GM12878 (cell line): ENCODE measurements at regions not wholly inside any gene's neighbourhood (a gene's known extent, or its start where the extent isn't known, plus 50 kb on each side); places are given as distances from the start of the nearest gene placed in this dataset.
A peak's percentile ranks its signal among the peaks of the same experiment; 100 is the strongest.

Source experiments
- ATAC-seq: fragments of 200-7000 bp; cut with Tn5 transposase; 3 replicates; pipeline ENCODE4 v1.9.1; 2020; ENCODE audit warnings: mild to moderate bottlenecking, moderate library complexity
- BruUV-seq: library from RNA; stranded (reverse); fragments of 400-500 nt; replicated peaks from 2 replicates; lab custom pipeline; 2021; lab: Mats Ljungman, UMichigan
- CTCF ChIA-PET: fragments of 300-600 bp; sonication (Branson Sonifier 250); formaldehyde crosslinking; extraction: SDS; loops from one replicate; lab custom pipeline; 2021; ENCODE audit warnings: inconsistent platforms; lab: Yijun Ruan, JAX
- POLR2A ChIA-PET: fragments of 350-600 bp; formaldehyde crosslinking; extraction: SDS; loops from one replicate; lab custom pipeline; 2021; ENCODE audit warnings: inconsistent platforms; lab: Charles Lee
- RAD21 ChIA-PET: fragments of 300-600 bp; sonication (Branson Sonifier 250); formaldehyde crosslinking; loops from one replicate; lab custom pipeline; 2023; ENCODE audit warnings: antibody characterized with exemption; ENCODE audit not compliant: unreplicated experiment; lab: Charles Lee
- SMC1A ChIA-PET: fragments of 300-600 bp; sonication (Branson Sonifier 250); formaldehyde crosslinking; loops from one replicate; lab custom pipeline; 2023; ENCODE audit not compliant: unreplicated experiment, uncharacterized antibody; lab: Charles Lee
- DNase-seq: peaks from one replicate; pipeline ENCODE4 v3.0.0-alpha.2; 2011; ENCODE audit warnings: low read depth, low spot score
- FAIRE-seq: peaks from 3 replicates; lab custom pipeline; 2011; peaks lifted over from hg19 to GRCh38; lab: Jason Lieb, UNC
- H2AFZ ChIP-seq: 2 replicates; pipeline ENCODE4 v1.6.0; 2011; ENCODE audit warnings: low read depth, low read length, control low read depth; ENCODE audit not compliant: control insufficient read depth
- H3K27ac ChIP-seq: 2 replicates; pipeline ENCODE4 v1.5.1; 2011; ENCODE audit warnings: control low read depth; ENCODE audit not compliant: control insufficient read depth, insufficient read depth
- H3K27me3 ChIP-seq, 2 experiments: replicated peaks in 1 of 2; 2 replicates each; pipeline versions ENCODE4 v1.6.0 to v1.6.1; 2011; ENCODE audit warnings: low read length in 1 of 2; ENCODE audit not compliant: control insufficient read depth in 2 of 2, insufficient read depth in 2 of 2
- H3K36me3 ChIP-seq, 2 experiments: 2 replicates each; pipeline ENCODE4 v1.5.1; 2011; ENCODE audit warnings: low read length in 1 of 2; ENCODE audit not compliant: control insufficient read depth in 2 of 2, insufficient read depth in 2 of 2
- H3K4me1 ChIP-seq: 2 replicates; pipeline ENCODE4 v1.6.1; 2011; ENCODE audit warnings: mild to moderate bottlenecking, low read length, moderate library complexity, mixed read lengths; ENCODE audit not compliant: control insufficient read depth, insufficient read depth
- H3K4me2 ChIP-seq: 2 replicates; pipeline ENCODE4 v1.6.0; 2011; ENCODE audit warnings: control low read depth; ENCODE audit not compliant: control insufficient read depth, insufficient read depth
- H3K4me3 ChIP-seq: fragments of 200-600 bp; sonication (generic); 2 replicates; pipeline ENCODE4 v1.5.1; 2016
- H3K79me2 ChIP-seq: 2 replicates; pipeline ENCODE4 v1.6.0; 2011; ENCODE audit warnings: low read length; ENCODE audit not compliant: control insufficient read depth, insufficient read depth
- H3K9ac ChIP-seq: 2 replicates; pipeline ENCODE4 v1.8.0; 2011; ENCODE audit warnings: low read length, control low read depth, mixed read lengths; ENCODE audit not compliant: control insufficient read depth, insufficient read depth
- H3K9me3 ChIP-seq: replicated peaks from 3 replicates; pipeline ENCODE4 v1.5.1; 2011; ENCODE audit warnings: mild to moderate bottlenecking, low read length; ENCODE audit not compliant: control insufficient read depth, insufficient read depth
- H4K20me1 ChIP-seq: 2 replicates; pipeline ENCODE4 v1.6.0; 2011; ENCODE audit not compliant: control insufficient read depth, insufficient read depth
- CHD2 ChIP-seq: IDR thresholded peaks from 2 replicates; pipeline ENCODE4 v1.6.1; 2011; ENCODE audit warnings: low read depth, low read length, improper control_type of control experiment, borderline replicate concordance
- IKZF2 ChIP-seq, 2 experiments: fragments of 450-650 bp; IDR thresholded peaks; 2 replicates each; pipeline ENCODE4 v1.6.1; 2017; ENCODE audit warnings: mild to moderate bottlenecking in 2 of 2, moderate library complexity in 2 of 2
- JUND ChIP-seq: IDR thresholded peaks from 2 replicates; pipeline ENCODE4 v1.6.1; 2012; ENCODE audit warnings: low read depth, mild to moderate bottlenecking, low read length, improper control_type of control experiment, moderate library complexity
- PAX5 ChIP-seq: IDR thresholded peaks from 2 replicates; pipeline ENCODE4 v1.6.1; 2011; ENCODE audit warnings: low read depth, low read length, borderline replicate concordance
- RCOR1 ChIP-seq: conservative IDR thresholded peaks from 2 replicates; pipeline ENCODE4 v1.6.1; 2012; ENCODE audit warnings: low read depth, low read length, improper control_type of control experiment
- SIN3A ChIP-seq: IDR thresholded peaks from 2 replicates; pipeline ENCODE4 v1.6.1; 2012; ENCODE audit warnings: low read depth, low read length, improper control_type of control experiment
- SMC3 ChIP-seq: IDR thresholded peaks from 2 replicates; pipeline ENCODE4 v1.6.1; 2011; ENCODE audit warnings: low read length, improper control_type of control experiment, borderline replicate concordance
- ZBED1 ChIP-seq: IDR thresholded peaks from 2 replicates; pipeline ENCODE4 v1.6.1; 2016; ENCODE audit warnings: borderline replicate concordance
- ZNF384 ChIP-seq: IDR thresholded peaks from 2 replicates; pipeline ENCODE4 v1.6.1; 2012; ENCODE audit warnings: low read depth, mild to moderate bottlenecking, low read length, improper control_type of control experiment, borderline replicate concordance
- ZNF622 ChIP-seq: fragments of 450-650 bp; IDR thresholded peaks from 2 replicates; pipeline ENCODE4 v1.6.1; 2017; ENCODE audit warnings: mild to moderate bottlenecking, inconsistent platforms
- WGBS: methylation state at CpG from one replicate; pipeline ENCODE4 v1.1.6; 2016; ENCODE audit warnings: low lambda C conversion rate; ENCODE audit not compliant: insufficient replicate concordance, insufficient coverage; ENCODE audit errors: missing lambda C conversion rate; 5-methylcytosine and 5-hydroxymethylcytosine counted together
- in situ Hi-C: fragments of 300-500 bp; cut with MboI; formaldehyde crosslinking; loops from 9 replicates; pipeline ENCODE4 v1.14.3; 2018; ENCODE audit warnings: mixed read lengths
- intact Hi-C: fragments of 100-400 bp; cut with micrococcal nuclease; formaldehyde crosslinking; loops from one replicate; pipeline ENCODE4 v1.14.2; 2022; ENCODE audit not compliant: unreplicated experiment
- TF ChIP-seq, protein P1 (sequence below): fragments of 450-650 bp; formaldehyde crosslinking; IDR thresholded peaks from 2 replicates; pipeline ENCODE4 v1.5.0; 2022; ENCODE audit warnings: mild to moderate bottlenecking, missing genetic modification characterization
- TF ChIP-seq, protein P2 (sequence below): fragments of 450-650 bp; IDR thresholded peaks from 2 replicates; pipeline ENCODE4 v1.6.1; 2017; ENCODE audit warnings: mild to moderate bottlenecking, low read depth, inconsistent platforms; ENCODE audit not compliant: poor library complexity, severe bottlenecking
- TF ChIP-seq, protein P3 (sequence below): IDR thresholded peaks from 2 replicates; pipeline ENCODE4 v1.6.1; 2011; ENCODE audit warnings: low read depth, low read length, improper control_type of control experiment, borderline replicate concordance
- TF ChIP-seq, protein P4 (sequence below): fragments of 450-650 bp; IDR thresholded peaks from 2 replicates; pipeline ENCODE4 v1.6.1; 2017; ENCODE audit warnings: mild to moderate bottlenecking

DNA sequence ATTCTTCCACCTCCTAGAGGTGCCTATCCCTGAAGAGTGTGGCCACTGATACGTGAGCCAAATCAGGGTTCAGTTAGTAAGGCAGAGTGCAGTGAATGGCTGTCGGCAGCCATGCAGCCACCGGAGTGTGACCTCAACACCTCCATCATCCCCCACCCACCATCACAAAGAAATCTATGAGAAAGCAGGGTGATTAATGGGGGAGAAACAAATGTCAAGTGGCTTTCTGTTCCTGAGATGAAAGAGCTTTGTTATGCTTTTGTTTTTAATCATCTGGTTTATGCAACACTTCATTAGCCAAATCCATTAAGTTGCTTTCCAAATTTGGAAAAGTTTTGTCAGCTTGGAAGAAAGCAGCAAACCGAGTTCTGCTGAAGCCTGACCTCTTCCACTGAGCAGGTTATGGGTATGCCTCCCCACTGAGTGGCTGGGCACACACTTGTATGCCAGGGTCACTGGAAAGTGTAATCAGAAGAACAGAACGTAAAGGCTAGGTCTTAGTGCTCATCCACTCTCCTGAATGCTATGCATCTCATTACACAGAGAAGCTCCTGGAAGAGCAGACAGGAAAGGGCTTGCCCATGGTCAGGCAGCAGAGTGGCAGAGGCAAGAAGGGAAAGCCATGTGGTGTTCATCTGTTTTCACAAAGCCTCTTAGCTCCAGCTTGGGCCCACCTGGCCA lies 57.1 kb upstream of the ATP1B1 start:
- Histone ChIP-seq H2AFZ (peak overlapping the region; percentile 20; the same call in 1 of the 2 replicates), H3K79me2 (no peaks in the 10 kb centered on the region), H3K36me3 (no peaks in the 10 kb centered on the region), H3K27ac (no peak overlapping the region), H4K20me1 (no peaks in the 10 kb centered on the region), H3K27me3 (no peaks in the 10 kb centered on the region), H3K4me2 (peak overlapping the region; percentile 28; the same call in 1 of the 2 replicates), H3K4me3 (no peak overlapping the region), H3K9me3 (no peaks in the 10 kb centered on the region; the same call in 2 of the 3 replicates), H3K9ac (no peak overlapping the region), H3K4me1 (peaks cover 44% of the 10 kb centered on the region)
- peak; percentile 9 for ATAC-seq
- no TSS peak for BruUV-seq
- ChIA-PET POLR2A (interaction anchor here (0.7 to 8.1 kb wide), 17 partner anchors 9 to 68 kb away, joined by 3 to 69 read pairs (median 4); partner anchors contain the start of gene ATP1B1), RAD21 (interaction anchor here (0.8 to 11.2 kb wide), 18 partner anchors 9 to 707 kb away, joined by 3 to 135 read pairs (median 7); partner anchors contain the start of gene ATP1B1), SMC1A (interaction anchor here (0.7 to 13.3 kb wide), 28 partner anchors 9 to 607 kb away, joined by 3 to 343 read pairs (median 6); partner anchors contain the start of gene ATP1B1), CTCF (interaction anchor here (0.7 to 10.9 kb wide), 12 partner anchors 9 to 707 kb away, joined by 3 to 100 read pairs (median 4); partner anchors contain the start of gene ATP1B1)
- in situ Hi-C loops = no loop called here
- intact Hi-C loops = loop anchor here (5.0 kb wide), 1 partner anchor 58 kb away; the partner anchor contains the start of gene ATP1B1
- DNase-seq = no peak
- no peak for FAIRE-seq
- 44% methylated on average over 5 of the region's 5 CpGs for WGBS
- TF ChIP-seq RCOR1 (no peak), SIN3A (no peak), ZNF622 (no peak), ZBED1 (no peak; the same call in 1 of the 2 replicates), PAX5 (peak; percentile 90), ZNF384 (no peak), IKZF2 (IDR thresholded peaks at IDR 0.05) (peak; percentile 81 to 86), CHD2 (0 out of 2 replicates have a peak, but pooled peaks have one; percentile 26), SMC3 (no peak), JUND (no peak)
- TF ChIP-seq, protein P1, sequence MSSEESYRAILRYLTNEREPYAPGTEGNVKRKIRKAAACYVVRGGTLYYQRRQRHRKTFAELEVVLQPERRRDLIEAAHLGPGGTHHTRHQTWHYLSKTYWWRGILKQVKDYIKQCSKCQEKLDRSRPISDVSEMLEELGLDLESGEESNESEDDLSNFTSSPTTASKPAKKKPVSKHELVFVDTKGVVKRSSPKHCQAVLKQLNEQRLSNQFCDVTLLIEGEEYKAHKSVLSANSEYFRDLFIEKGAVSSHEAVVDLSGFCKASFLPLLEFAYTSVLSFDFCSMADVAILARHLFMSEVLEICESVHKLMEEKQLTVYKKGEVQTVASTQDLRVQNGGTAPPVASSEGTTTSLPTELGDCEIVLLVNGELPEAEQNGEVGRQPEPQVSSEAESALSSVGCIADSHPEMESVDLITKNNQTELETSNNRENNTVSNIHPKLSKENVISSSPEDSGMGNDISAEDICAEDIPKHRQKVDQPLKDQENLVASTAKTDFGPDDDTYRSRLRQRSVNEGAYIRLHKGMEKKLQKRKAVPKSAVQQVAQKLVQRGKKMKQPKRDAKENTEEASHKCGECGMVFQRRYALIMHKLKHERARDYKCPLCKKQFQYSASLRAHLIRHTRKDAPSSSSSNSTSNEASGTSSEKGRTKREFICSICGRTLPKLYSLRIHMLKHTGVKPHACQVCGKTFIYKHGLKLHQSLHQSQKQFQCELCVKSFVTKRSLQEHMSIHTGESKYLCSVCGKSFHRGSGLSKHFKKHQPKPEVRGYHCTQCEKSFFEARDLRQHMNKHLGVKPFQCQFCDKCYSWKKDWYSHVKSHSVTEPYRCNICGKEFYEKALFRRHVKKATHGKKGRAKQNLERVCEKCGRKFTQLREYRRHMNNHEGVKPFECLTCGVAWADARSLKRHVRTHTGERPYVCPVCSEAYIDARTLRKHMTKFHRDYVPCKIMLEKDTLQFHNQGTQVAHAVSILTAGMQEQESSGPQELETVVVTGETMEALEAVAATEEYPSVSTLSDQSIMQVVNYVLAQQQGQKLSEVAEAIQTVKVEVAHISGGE (CRISPR knock-in tag) = no peak
- TF ChIP-seq, protein P2, sequence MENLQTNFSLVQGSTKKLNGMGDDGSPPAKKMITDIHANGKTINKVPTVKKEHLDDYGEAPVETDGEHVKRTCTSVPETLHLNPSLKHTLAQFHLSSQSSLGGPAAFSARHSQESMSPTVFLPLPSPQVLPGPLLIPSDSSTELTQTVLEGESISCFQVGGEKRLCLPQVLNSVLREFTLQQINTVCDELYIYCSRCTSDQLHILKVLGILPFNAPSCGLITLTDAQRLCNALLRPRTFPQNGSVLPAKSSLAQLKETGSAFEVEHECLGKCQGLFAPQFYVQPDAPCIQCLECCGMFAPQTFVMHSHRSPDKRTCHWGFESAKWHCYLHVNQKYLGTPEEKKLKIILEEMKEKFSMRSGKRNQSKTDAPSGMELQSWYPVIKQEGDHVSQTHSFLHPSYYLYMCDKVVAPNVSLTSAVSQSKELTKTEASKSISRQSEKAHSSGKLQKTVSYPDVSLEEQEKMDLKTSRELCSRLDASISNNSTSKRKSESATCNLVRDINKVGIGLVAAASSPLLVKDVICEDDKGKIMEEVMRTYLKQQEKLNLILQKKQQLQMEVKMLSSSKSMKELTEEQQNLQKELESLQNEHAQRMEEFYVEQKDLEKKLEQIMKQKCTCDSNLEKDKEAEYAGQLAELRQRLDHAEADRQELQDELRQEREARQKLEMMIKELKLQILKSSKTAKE = peak; percentile 36
- TF ChIP-seq, protein P3, sequence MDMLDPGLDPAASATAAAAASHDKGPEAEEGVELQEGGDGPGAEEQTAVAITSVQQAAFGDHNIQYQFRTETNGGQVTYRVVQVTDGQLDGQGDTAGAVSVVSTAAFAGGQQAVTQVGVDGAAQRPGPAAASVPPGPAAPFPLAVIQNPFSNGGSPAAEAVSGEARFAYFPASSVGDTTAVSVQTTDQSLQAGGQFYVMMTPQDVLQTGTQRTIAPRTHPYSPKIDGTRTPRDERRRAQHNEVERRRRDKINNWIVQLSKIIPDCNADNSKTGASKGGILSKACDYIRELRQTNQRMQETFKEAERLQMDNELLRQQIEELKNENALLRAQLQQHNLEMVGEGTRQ = no peak
- TF ChIP-seq, protein P4, sequence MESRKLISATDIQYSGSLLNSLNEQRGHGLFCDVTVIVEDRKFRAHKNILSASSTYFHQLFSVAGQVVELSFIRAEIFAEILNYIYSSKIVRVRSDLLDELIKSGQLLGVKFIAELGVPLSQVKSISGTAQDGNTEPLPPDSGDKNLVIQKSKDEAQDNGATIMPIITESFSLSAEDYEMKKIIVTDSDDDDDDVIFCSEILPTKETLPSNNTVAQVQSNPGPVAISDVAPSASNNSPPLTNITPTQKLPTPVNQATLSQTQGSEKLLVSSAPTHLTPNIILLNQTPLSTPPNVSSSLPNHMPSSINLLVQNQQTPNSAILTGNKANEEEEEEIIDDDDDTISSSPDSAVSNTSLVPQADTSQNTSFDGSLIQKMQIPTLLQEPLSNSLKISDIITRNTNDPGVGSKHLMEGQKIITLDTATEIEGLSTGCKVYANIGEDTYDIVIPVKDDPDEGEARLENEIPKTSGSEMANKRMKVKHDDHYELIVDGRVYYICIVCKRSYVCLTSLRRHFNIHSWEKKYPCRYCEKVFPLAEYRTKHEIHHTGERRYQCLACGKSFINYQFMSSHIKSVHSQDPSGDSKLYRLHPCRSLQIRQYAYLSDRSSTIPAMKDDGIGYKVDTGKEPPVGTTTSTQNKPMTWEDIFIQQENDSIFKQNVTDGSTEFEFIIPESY = no peak
